PC-9 (cell line): ENCODE measurements at regions not wholly inside any gene's neighbourhood (a gene's known extent, or its start where the extent isn't known, plus 50 kb on each side); places are given as distances from the start of the nearest gene placed in this dataset.

Experiments
- BruUV-seq: library from RNA; stranded (reverse); fragments of 400-500 nt; replicated peaks from 2 replicates; lab custom pipeline; 2021; lab: Mats Ljungman, UMichigan
- CTCF ChIA-PET: fragments of 300-600 bp; sonication (Branson Sonifier 250); formaldehyde crosslinking; loops from one replicate; lab custom pipeline; 2022; ENCODE audit warnings: antibody characterized with exemption; lab: Charles Lee
- POLR2A ChIA-PET: fragments of 300-600 bp; sonication (Branson Sonifier 250); formaldehyde crosslinking; loops from one replicate; lab custom pipeline; 2022; ENCODE audit warnings: antibody characterized with exemption; ENCODE audit not compliant: unreplicated experiment; lab: Charles Lee
- DNase-seq, 2 experiments: peaks; one replicate each; pipeline versions ENCODE4 v3.0.0 to v3.0.0-alpha.2; 2015 to 2022; ENCODE audit warnings: mixed read lengths in 1 of 2
- H2AFZ ChIP-seq: fragments of 200-600 bp; sonication (generic); 2 replicates; pipeline ENCODE4 v1.8.1; 2017; ENCODE audit warnings: antibody characterized with exemption
- H3F3A ChIP-seq: fragments of 200-600 bp; sonication (generic); 2 replicates; pipeline ENCODE4 v1.8.1; 2017; ENCODE audit warnings: antibody characterized with exemption, mild to moderate bottlenecking, low read depth; ENCODE audit not compliant: insufficient read depth
- H3K27ac ChIP-seq: fragments of 200-600 bp; sonication (generic); 2 replicates; pipeline ENCODE4 v1.6.1; 2016; ENCODE audit warnings: mixed run types
- H3K27me3 ChIP-seq: fragments of 200-600 bp; sonication (generic); 2 replicates; pipeline ENCODE4 v1.6.1; 2016; ENCODE audit warnings: low read depth, mixed run types; ENCODE audit not compliant: insufficient read depth
- H3K36me3 ChIP-seq: fragments of 200-600 bp; sonication (generic); 2 replicates; pipeline ENCODE4 v1.6.1; 2016; ENCODE audit warnings: low read depth, mixed run types
- H3K4me1 ChIP-seq: fragments of 200-600 bp; sonication (generic); replicated peaks from 2 replicates; pipeline ENCODE4 v1.6.1; 2016; ENCODE audit warnings: mixed run types; ENCODE audit not compliant: insufficient read depth
- H3K4me2 ChIP-seq: fragments of 200-600 bp; sonication (generic); 2 replicates; pipeline ENCODE4 v1.6.1; 2017; ENCODE audit warnings: mixed run types
- H3K4me3 ChIP-seq: fragments of 200-600 bp; sonication (generic); 2 replicates; pipeline ENCODE4 v1.6.1; 2016; ENCODE audit warnings: mixed run types
- H3K79me2 ChIP-seq: fragments of 200-600 bp; sonication (generic); 2 replicates; pipeline ENCODE4 v1.6.1; 2017; ENCODE audit warnings: low read depth, mixed run types
- H3K9me2 ChIP-seq: fragments of 200-600 bp; sonication (generic); 2 replicates; pipeline ENCODE4 v1.8.1; 2017; ENCODE audit warnings: mild to moderate bottlenecking; ENCODE audit not compliant: insufficient read depth
- H3K9me3 ChIP-seq: fragments of 200-600 bp; sonication (generic); 2 replicates; pipeline ENCODE4 v1.8.1; 2016; ENCODE audit warnings: low read depth; ENCODE audit not compliant: insufficient read depth
- H4K20me1 ChIP-seq: fragments of 200-600 bp; sonication (generic); 2 replicates; pipeline ENCODE4 v1.8.1; 2017; ENCODE audit not compliant: insufficient read depth
- CTCF ChIP-seq: fragments of 200-600 bp; sonication (generic); conservative IDR thresholded peaks from 2 replicates; pipeline ENCODE4 v1.6.1; 2017; ENCODE audit warnings: mixed run types, antibody characterized with exemption, mild to moderate bottlenecking, moderate library complexity
- EZH2 ChIP-seq: fragments of 200-600 bp; sonication (generic); IDR thresholded peaks from 2 replicates; pipeline ENCODE4 v1.8.0; 2017; ENCODE audit warnings: antibody characterized with exemption, low read depth
- intact Hi-C: fragments of 100-400 bp; cut with micrococcal nuclease; formaldehyde crosslinking; loops from one replicate; pipeline ENCODE4 v1.10.0; 2022; ENCODE audit not compliant: unreplicated experiment

- no peaks in the 10 kb centered on the region for H3K79me2 ChIP-seq
- H3K27ac ChIP-seq = no peak overlapping the region
- H3K9me3 ChIP-seq = no peaks in the 10 kb centered on the region
- ChIA-PET CTCF (no interaction called here), POLR2A (no interaction called here)
- BruUV-seq = no TSS peak
- no peaks in the 10 kb centered on the region for H4K20me1 ChIP-seq
- no peak overlapping the region for H2AFZ ChIP-seq
- TF ChIP-seq EZH2 (no peak), CTCF (no peak)
- DNase-seq = no peak
- H3K4me2 ChIP-seq = no peak overlapping the region
- H3K27me3 ChIP-seq = no peaks in the 10 kb centered on the region
- intact Hi-C loops = loop anchor here (5.0 kb wide), 1 partner anchor 103 kb away; no protein-coding TSS in a partner anchor
- H3K36me3 ChIP-seq = no peaks in the 10 kb centered on the region
- peaks cover 6% of the 10 kb centered on the region; the same call in 1 of the 2 replicates for H3F3A ChIP-seq
- H3K4me1 ChIP-seq = peaks cover 37% of the 10 kb centered on the region
- H3K9me2 ChIP-seq = no peaks in the 10 kb centered on the region
- H3K4me3 ChIP-seq = no peak overlapping the region
Observed at GRCh38 chr6:81999826-82000225, 247.3 kb upstream of the TENT5A start.

- no peak overlapping the region for H2AFZ ChIP-seq
- DNase-seq = no peak
- intact Hi-C loops = loop anchor here (5.0 kb wide), 1 partner anchor 102 kb away; no protein-coding TSS in a partner anchor
- CTCF ChIA-PET = no interaction called here
- BruUV-seq = no TSS peak
- no peak overlapping the region for H3K27ac ChIP-seq
- POLR2A ChIA-PET = no interaction called here
- H3K4me2 ChIP-seq = no peak overlapping the region
- H3K27me3 ChIP-seq = no peaks in the 10 kb centered on the region
- H3K9me3 ChIP-seq = no peaks in the 10 kb centered on the region
- H3K79me2 ChIP-seq = no peaks in the 10 kb centered on the region
- no peak for TF ChIP-seq EZH2
- TF ChIP-seq CTCF = no peak
- peaks cover 6% of the 10 kb centered on the region; the same call in 1 of the 2 replicates for H3F3A ChIP-seq
- peaks cover 37% of the 10 kb centered on the region for H3K4me1 ChIP-seq
- H3K4me3 ChIP-seq = no peak overlapping the region
- no peaks in the 10 kb centered on the region for H3K36me3 ChIP-seq
- H3K9me2 ChIP-seq = no peaks in the 10 kb centered on the region
- no peaks in the 10 kb centered on the region for H4K20me1 ChIP-seq
Observed at GRCh38 chr6:81999270-81999669, 246.8 kb upstream of the TENT5A start.

- Histone ChIP-seq H4K20me1 (no peaks in the 10 kb centered on the region), H3K4me2 (no peak overlapping the region), H3K27me3 (no peaks in the 10 kb centered on the region), H2AFZ (no peak overlapping the region), H3K9me3 (no peaks in the 10 kb centered on the region), H3K9me2 (no peaks in the 10 kb centered on the region), H3K36me3 (no peaks in the 10 kb centered on the region), H3K4me3 (no peak overlapping the region), H3K4me1 (peaks cover 37% of the 10 kb centered on the region), H3F3A (peaks cover 6% of the 10 kb centered on the region; the same call in 1 of the 2 replicates), H3K79me2 (no peaks in the 10 kb centered on the region), H3K27ac (peak overlapping the region; percentile 89)
- no TSS peak for BruUV-seq
- no peak for DNase-seq
- TF ChIP-seq CTCF (no peak), EZH2 (no peak)
- POLR2A ChIA-PET = no interaction called here
- CTCF ChIA-PET = no interaction called here
- intact Hi-C loops = loop anchor here (5.0 kb wide), 1 partner anchor 101 kb away; no protein-coding TSS in a partner anchor
Observed at GRCh38 chr6:81998432-81998831, 246.0 kb upstream of the TENT5A start.
